MCF 10A (cell line): ENCODE measurements at regions not wholly inside any gene's neighbourhood (a gene's known extent, or its start where the extent isn't known, plus 50 kb on each side); places are given as distances from the start of the nearest gene placed in this dataset.

Source experiments
- BruUV-seq: library from RNA; stranded (reverse); fragments of 400-500 nt; replicated peaks from 2 replicates; lab custom pipeline; 2021; lab: Mats Ljungman, UMichigan
- CTCF ChIA-PET: fragments of 300-600 bp; sonication (Branson Sonifier 250); formaldehyde crosslinking; extraction: SDS; loops from one replicate; lab custom pipeline; 2021; ENCODE audit warnings: antibody characterized with exemption, inconsistent platforms; lab: Yijun Ruan, JAX
- POLR2A ChIA-PET: fragments of 300-600, 350-650 bp; sonication (Branson Sonifier 250); formaldehyde crosslinking; extraction: SDS; loops from one replicate; lab custom pipeline; 2020; ENCODE audit warnings: antibody characterized with exemption, inconsistent platforms; lab: Yijun Ruan, JAX
- DNase-seq: peaks from one replicate; pipeline ENCODE4 v3.0.0-alpha.2; 2018; ENCODE audit not compliant: unreplicated experiment
- H3K27ac Mint-ChIP-seq: one replicate; pipeline ENCODE4 v1.8.0; 2022; ENCODE audit warnings: mild to moderate bottlenecking, low read depth, mixed read lengths; ENCODE audit not compliant: unreplicated experiment
- H3K27me3 Mint-ChIP-seq: one replicate; pipeline ENCODE4 v1.8.0; 2022; ENCODE audit warnings: mixed read lengths; ENCODE audit not compliant: insufficient read depth, unreplicated experiment
- H3K36me3 Mint-ChIP-seq: one replicate; pipeline ENCODE4 v1.8.0; 2022; ENCODE audit warnings: mild to moderate bottlenecking, moderate library complexity, mixed read lengths; ENCODE audit not compliant: insufficient read depth, unreplicated experiment
- H3K4me1 Mint-ChIP-seq: one replicate; pipeline ENCODE4 v1.8.0; 2022; ENCODE audit warnings: mixed read lengths; ENCODE audit not compliant: insufficient read depth, unreplicated experiment
- H3K4me3 Mint-ChIP-seq: one replicate; pipeline ENCODE4 v1.8.0; 2022; ENCODE audit warnings: mild to moderate bottlenecking, moderate library complexity, mixed read lengths; ENCODE audit not compliant: unreplicated experiment
- H3K9me3 Mint-ChIP-seq: one replicate; pipeline ENCODE4 v1.8.0; 2022; ENCODE audit warnings: mixed read lengths; ENCODE audit not compliant: unreplicated experiment
- CTCF ChIP-seq: fragments of 200-600 bp; IDR thresholded peaks from one replicate; pipeline ENCODE4 v1.8.0; 2022; ENCODE audit warnings: antibody characterized with exemption, mild to moderate bottlenecking; ENCODE audit not compliant: unreplicated experiment
- intact Hi-C: fragments of 100-400 bp; cut with micrococcal nuclease; formaldehyde crosslinking; loops from 2 replicates; pipeline ENCODE4 v1.14.1; 2022

DNA sequence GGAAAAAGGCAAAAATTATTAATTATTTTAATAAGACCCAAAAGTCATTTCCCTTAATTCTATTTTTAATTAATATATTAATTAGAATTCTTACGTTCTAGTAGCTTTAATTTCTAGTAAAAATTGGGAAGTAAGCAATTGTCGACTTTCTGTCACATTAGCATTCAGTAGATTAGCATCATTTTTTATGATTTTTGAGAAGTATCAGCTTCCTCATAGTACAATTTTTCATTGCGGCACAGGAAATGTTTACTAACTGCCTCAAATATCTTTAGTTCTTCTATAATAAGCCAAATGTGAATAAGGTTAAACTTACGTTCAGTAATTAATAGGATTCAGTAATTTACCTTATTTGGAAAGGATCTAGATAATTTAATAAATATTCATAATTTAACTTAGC lies 687.4 kb downstream of the EPM2A start:
- ChIA-PET CTCF (interaction anchor here (0.6 kb wide), 1 partner anchor 17 kb away, joined by 3 read pairs; no protein-coding TSS in a partner anchor), POLR2A (interaction anchor here (1.0 kb wide), 1 partner anchor 63 kb away, joined by 3 read pairs; no protein-coding TSS in a partner anchor)
- Mint-ChIP-seq H3K9me3 (no peaks in the 10 kb centered on the region), H3K4me3 (no peak overlapping the region), H3K27me3 (no peaks in the 10 kb centered on the region), H3K27ac (no peak overlapping the region), H3K36me3 (no peaks in the 10 kb centered on the region), H3K4me1 (peaks cover 17% of the 10 kb centered on the region)
- intact Hi-C loops, result no loop called here
- BruUV-seq, result no TSS peak
- TF ChIP-seq CTCF, result no peak
- no peak for DNase-seq

DNA sequence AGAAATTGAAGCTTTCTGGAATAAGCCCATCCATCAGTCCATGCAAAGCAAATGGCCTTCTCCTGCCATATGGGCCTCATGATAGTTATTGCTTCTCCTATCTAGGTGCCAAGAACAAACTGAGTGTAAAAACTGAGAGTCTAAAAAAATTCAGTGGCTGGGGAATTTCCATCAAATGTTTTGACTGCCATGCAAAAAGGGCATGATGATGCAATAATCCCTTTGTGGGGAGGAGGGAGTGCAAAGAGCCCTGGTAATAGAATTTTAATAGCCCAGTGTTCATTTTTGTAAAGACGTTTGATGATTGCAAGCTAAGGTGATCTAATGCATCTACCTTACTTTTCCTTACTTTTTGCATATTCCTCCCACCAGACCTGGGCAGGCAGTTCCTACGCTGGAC lies 683.7 kb downstream of the EPM2A start:
- Mint-ChIP-seq H3K4me3 (no peak overlapping the region), H3K4me1 (peaks cover 9% of the 10 kb centered on the region), H3K27me3 (no peaks in the 10 kb centered on the region), H3K27ac (no peak overlapping the region), H3K9me3 (no peaks in the 10 kb centered on the region), H3K36me3 (no peaks in the 10 kb centered on the region)
- intact Hi-C loops, result no loop called here
- ChIA-PET POLR2A (interaction anchor here (0.5 to 1.7 kb wide), 2 partner anchors 11 to 158 kb away, joined by 3 to 4 read pairs; no protein-coding TSS in a partner anchor), CTCF (interaction anchor here (0.9 kb wide), 1 partner anchor 119 kb away, joined by 3 read pairs; no protein-coding TSS in a partner anchor)
- peak; percentile 37 for DNase-seq
- TF ChIP-seq CTCF, result no peak
- BruUV-seq, result no TSS peak

DNA sequence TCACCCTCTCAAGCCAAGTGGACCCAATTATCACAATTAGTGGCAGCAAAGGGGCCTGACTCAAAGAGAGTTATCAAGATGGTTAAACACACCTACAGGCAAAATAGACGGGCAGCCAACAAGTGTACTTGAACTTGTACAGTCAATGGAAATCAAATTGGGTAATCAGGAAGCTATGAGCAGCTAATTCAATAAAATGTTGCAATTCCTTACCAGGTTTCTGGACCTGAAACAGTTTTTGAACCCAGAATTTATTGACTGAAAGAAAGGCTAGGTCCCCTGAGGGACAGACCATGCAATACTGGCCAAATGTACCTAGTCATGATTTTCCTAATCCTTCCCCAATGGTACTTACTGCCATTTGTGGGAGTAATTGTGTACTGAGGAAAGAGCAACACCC lies 679.8 kb downstream of the EPM2A start:
- DNase-seq, result peak; percentile 20
- no peak for TF ChIP-seq CTCF
- BruUV-seq, result no TSS peak
- intact Hi-C loops, result no loop called here
- no peaks in the 10 kb centered on the region for H3K36me3 Mint-ChIP-seq
- H3K4me1 Mint-ChIP-seq, result peaks cover 9% of the 10 kb centered on the region
- ChIA-PET POLR2A (interaction anchor here (0.7 kb wide), 1 partner anchor 9 kb away, joined by 3 read pairs; no protein-coding TSS in a partner anchor), CTCF (interaction anchor here (0.7 to 1.1 kb wide), 2 partner anchors 28 to 51 kb away, joined by 3 to 4 read pairs; no protein-coding TSS in a partner anchor)
- H3K27me3 Mint-ChIP-seq, result no peaks in the 10 kb centered on the region
- no peak overlapping the region for H3K4me3 Mint-ChIP-seq
- H3K27ac Mint-ChIP-seq, result no peak overlapping the region
- no peaks in the 10 kb centered on the region for H3K9me3 Mint-ChIP-seq

GRCh38 chr6:145060714-145061113 lies 674.6 kb downstream of the EPM2A start:
- BruUV-seq, result no TSS peak

More at GRCh38 chr6:145060714-145061113, 674.6 kb downstream of the EPM2A start:
- intact Hi-C loops, result no loop called here
- Mint-ChIP-seq H3K36me3 (no peaks in the 10 kb centered on the region), H3K4me3 (no peak overlapping the region), H3K9me3 (no peaks in the 10 kb centered on the region), H3K27ac (no peak overlapping the region), H3K27me3 (no peaks in the 10 kb centered on the region), H3K4me1 (no peaks in the 10 kb centered on the region)
- CTCF ChIA-PET, result interaction anchor here (0.6 kb wide), 1 partner anchor 49 kb away, joined by 5 read pairs; no protein-coding TSS in a partner anchor
- TF ChIP-seq CTCF, result no peak
- no peak for DNase-seq
- POLR2A ChIA-PET, result no interaction called here
